HepG2 (cell line): ENCODE measurements at regions not wholly inside any gene's neighbourhood (a gene's known extent, or its start where the extent isn't known, plus 50 kb on each side); places are given as distances from the start of the nearest gene placed in this dataset.

Source experiments
- MEIS2 ChIP-seq: sonication (generic); formaldehyde crosslinking; IDR thresholded peaks from 2 replicates; pipeline ENCODE4 v1.9.0; 2021; ENCODE audit warnings: mild to moderate bottlenecking, missing genetic modification reagents
- TAF1 ChIP-seq: sonication (generic); formaldehyde crosslinking; IDR thresholded peaks from 2 replicates; pipeline ENCODE4 v1.4.0; 2020; ENCODE audit warnings: missing genetic modification reagents
- ZBTB26 ChIP-seq: IDR thresholded peaks from 2 replicates; pipeline ENCODE4 v1.6.1; 2016; ENCODE audit warnings: missing compliant biosample characterization, missing genetic modification reagents, borderline replicate concordance
- ZNF232 ChIP-seq: sonication (generic); formaldehyde crosslinking; IDR thresholded peaks from 2 replicates; pipeline ENCODE4 v1.4.0; 2020; ENCODE audit warnings: missing genetic modification reagents, borderline replicate concordance
- ZNF530 ChIP-seq: sonication (generic); formaldehyde crosslinking; IDR thresholded peaks from 2 replicates; pipeline ENCODE4 v1.5.0; 2020; ENCODE audit warnings: low read depth, mild to moderate bottlenecking, missing genetic modification reagents
- TF ChIP-seq, protein P1 (sequence below): sonication (generic); formaldehyde crosslinking; IDR thresholded peaks from 2 replicates; pipeline ENCODE4 v1.5.0; 2020; ENCODE audit warnings: mild to moderate bottlenecking, missing genetic modification reagents, moderate library complexity

GRCh38 chr10:33036670-33037069 is 78.6 kb upstream of the ITGB1 start:
- TF ChIP-seq, protein P1, sequence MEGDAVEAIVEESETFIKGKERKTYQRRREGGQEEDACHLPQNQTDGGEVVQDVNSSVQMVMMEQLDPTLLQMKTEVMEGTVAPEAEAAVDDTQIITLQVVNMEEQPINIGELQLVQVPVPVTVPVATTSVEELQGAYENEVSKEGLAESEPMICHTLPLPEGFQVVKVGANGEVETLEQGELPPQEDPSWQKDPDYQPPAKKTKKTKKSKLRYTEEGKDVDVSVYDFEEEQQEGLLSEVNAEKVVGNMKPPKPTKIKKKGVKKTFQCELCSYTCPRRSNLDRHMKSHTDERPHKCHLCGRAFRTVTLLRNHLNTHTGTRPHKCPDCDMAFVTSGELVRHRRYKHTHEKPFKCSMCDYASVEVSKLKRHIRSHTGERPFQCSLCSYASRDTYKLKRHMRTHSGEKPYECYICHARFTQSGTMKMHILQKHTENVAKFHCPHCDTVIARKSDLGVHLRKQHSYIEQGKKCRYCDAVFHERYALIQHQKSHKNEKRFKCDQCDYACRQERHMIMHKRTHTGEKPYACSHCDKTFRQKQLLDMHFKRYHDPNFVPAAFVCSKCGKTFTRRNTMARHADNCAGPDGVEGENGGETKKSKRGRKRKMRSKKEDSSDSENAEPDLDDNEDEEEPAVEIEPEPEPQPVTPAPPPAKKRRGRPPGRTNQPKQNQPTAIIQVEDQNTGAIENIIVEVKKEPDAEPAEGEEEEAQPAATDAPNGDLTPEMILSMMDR (CRISPR knock-in tag): no peak
- TF ChIP-seq TAF1 (CRISPR knock-in tag) (no peak), ZNF530 (no peak), ZBTB26 (CRISPR knock-in tag) (no peak), MEIS2 (no peak), ZNF232 (CRISPR knock-in tag) (no peak)
